ENCODE measurements at regions not wholly inside any gene's neighbourhood (a gene's known extent, or its start where the extent isn't known, plus 50 kb on each side); places are given as distances from the start of the nearest gene placed in this dataset.

- DNase-seq (ENCODE audit: low spot score) = no peak
- no peak for ATAC-seq (ENCODE audit: low read depth)
- TF ChIP-seq, protein P1, sequence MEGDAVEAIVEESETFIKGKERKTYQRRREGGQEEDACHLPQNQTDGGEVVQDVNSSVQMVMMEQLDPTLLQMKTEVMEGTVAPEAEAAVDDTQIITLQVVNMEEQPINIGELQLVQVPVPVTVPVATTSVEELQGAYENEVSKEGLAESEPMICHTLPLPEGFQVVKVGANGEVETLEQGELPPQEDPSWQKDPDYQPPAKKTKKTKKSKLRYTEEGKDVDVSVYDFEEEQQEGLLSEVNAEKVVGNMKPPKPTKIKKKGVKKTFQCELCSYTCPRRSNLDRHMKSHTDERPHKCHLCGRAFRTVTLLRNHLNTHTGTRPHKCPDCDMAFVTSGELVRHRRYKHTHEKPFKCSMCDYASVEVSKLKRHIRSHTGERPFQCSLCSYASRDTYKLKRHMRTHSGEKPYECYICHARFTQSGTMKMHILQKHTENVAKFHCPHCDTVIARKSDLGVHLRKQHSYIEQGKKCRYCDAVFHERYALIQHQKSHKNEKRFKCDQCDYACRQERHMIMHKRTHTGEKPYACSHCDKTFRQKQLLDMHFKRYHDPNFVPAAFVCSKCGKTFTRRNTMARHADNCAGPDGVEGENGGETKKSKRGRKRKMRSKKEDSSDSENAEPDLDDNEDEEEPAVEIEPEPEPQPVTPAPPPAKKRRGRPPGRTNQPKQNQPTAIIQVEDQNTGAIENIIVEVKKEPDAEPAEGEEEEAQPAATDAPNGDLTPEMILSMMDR (IDR thresholded peaks at IDR 0.05; ENCODE audit: poor library complexity, severe bottlenecking) = no peak
- peaks cover 7% of the 10 kb centered on the region for H3K27me3 ChIP-seq (ENCODE audit: insufficient read depth, poor library complexity, severe bottlenecking)
- no peak overlapping the region for H3K27ac ChIP-seq (ENCODE audit: poor library complexity, severe bottlenecking)
- H3K4me1 ChIP-seq (ENCODE audit: insufficient read depth, poor library complexity, severe bottlenecking) = no peaks in the 10 kb centered on the region
- no peak overlapping the region for H3K4me3 ChIP-seq (ENCODE audit: severe bottlenecking)
- H3K9me3 ChIP-seq (ENCODE audit: severe bottlenecking) = no peaks in the 10 kb centered on the region
- no peaks in the 10 kb centered on the region for H3K36me3 ChIP-seq (ENCODE audit: low read depth)
These were observed 192.9 kb upstream of the SLC27A6 start for GRCh38 chr5:128772356-128772755.

GRCh38 chr5:128773378-128773777 is 191.9 kb upstream of the SLC27A6 start:
- no peaks in the 10 kb centered on the region for H3K9me3 ChIP-seq (ENCODE audit: severe bottlenecking)
- DNase-seq (ENCODE audit: low spot score) (no peak), ATAC-seq (ENCODE audit: low read depth) (no peak)
- H3K27me3 ChIP-seq (ENCODE audit: insufficient read depth, poor library complexity, severe bottlenecking) = peaks cover 7% of the 10 kb centered on the region
- H3K27ac ChIP-seq (ENCODE audit: poor library complexity, severe bottlenecking) = no peak overlapping the region
- no peaks in the 10 kb centered on the region for H3K4me1 ChIP-seq (ENCODE audit: insufficient read depth, poor library complexity, severe bottlenecking)
- no peak overlapping the region for H3K4me3 ChIP-seq (ENCODE audit: severe bottlenecking)
- H3K36me3 ChIP-seq (ENCODE audit: low read depth) = no peaks in the 10 kb centered on the region
- TF ChIP-seq, protein P1 (IDR thresholded peaks at IDR 0.05; ENCODE audit: poor library complexity, severe bottlenecking) = no peak

- ATAC-seq (ENCODE audit: low read depth) = peak; percentile 24; the same call in 1 of the 3 replicates
- no peaks in the 10 kb centered on the region for H3K9me3 ChIP-seq (ENCODE audit: severe bottlenecking)
- no peak overlapping the region for H3K4me3 ChIP-seq (ENCODE audit: severe bottlenecking)
- peaks cover 7% of the 10 kb centered on the region for H3K27me3 ChIP-seq (ENCODE audit: insufficient read depth, poor library complexity, severe bottlenecking)
- H3K4me1 ChIP-seq (ENCODE audit: insufficient read depth, poor library complexity, severe bottlenecking) = no peaks in the 10 kb centered on the region
- no peaks in the 10 kb centered on the region for H3K36me3 ChIP-seq (ENCODE audit: low read depth)
- TF ChIP-seq, protein P1 (IDR thresholded peaks at IDR 0.05; ENCODE audit: poor library complexity, severe bottlenecking) = no peak
- no peak overlapping the region for H3K27ac ChIP-seq (ENCODE audit: poor library complexity, severe bottlenecking)
- DNase-seq (ENCODE audit: low spot score) = no peak
These were observed 190.7 kb upstream of the SLC27A6 start for GRCh38 chr5:128774605-128775004.

DNA sequence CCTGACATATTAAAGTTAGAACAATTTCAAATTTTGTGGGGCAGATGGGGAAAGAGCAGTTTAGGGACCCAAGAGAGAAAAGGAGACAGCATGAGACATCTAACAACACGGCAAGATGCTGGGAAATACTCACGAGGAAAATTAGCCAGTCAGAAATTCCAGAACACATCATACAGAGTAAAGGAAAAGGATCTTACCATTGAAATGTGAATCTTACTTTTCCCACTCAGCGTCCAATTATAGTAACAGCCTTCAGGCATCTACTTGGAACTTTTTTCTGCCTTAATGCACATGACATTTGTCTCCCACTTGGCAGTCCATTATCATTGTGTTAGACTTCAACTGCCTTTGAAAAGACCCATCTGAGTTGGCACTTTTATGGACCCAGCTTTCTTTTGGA is 189.7 kb upstream of the SLC27A6 start:
- no peak for ATAC-seq (ENCODE audit: low read depth)

DNA sequence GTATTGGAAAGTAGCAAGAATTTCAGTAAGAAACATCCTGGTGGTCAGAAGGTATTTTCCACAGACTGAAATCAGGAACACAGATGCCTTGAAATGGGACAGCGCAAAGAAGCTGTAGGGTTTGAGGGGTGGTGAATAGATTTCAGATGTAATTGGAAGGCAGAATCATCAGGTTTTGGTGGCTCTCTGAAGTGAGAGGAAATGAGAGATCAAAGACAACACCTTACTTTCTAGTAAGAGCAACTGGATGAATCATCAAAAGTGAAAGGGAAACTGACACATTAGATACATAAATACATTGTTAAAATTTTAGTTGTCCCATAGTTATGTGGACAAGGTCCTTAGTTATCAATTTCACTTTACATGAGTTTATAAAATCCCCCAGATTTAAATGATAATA is 188.2 kb upstream of the SLC27A6 start:
- Histone ChIP-seq H3K4me1 (ENCODE audit: insufficient read depth, poor library complexity, severe bottlenecking) (no peaks in the 10 kb centered on the region), H3K27ac (ENCODE audit: poor library complexity, severe bottlenecking) (no peak overlapping the region), H3K4me3 (ENCODE audit: severe bottlenecking) (no peak overlapping the region), H3K9me3 (ENCODE audit: severe bottlenecking) (no peaks in the 10 kb centered on the region), H3K27me3 (ENCODE audit: insufficient read depth, poor library complexity, severe bottlenecking) (peaks cover 7% of the 10 kb centered on the region), H3K36me3 (ENCODE audit: low read depth) (no peaks in the 10 kb centered on the region)
- ATAC-seq (ENCODE audit: low read depth) (no peak), DNase-seq (ENCODE audit: low spot score) (no peak)
- TF ChIP-seq, protein P1 (IDR thresholded peaks at IDR 0.05; ENCODE audit: poor library complexity, severe bottlenecking) = no peak

More for the DNA sequence above, 189.7 kb upstream of the SLC27A6 start:
- H3K9me3 ChIP-seq (ENCODE audit: severe bottlenecking) = no peaks in the 10 kb centered on the region
- no peak for DNase-seq (ENCODE audit: low spot score)
- H3K27ac ChIP-seq (ENCODE audit: poor library complexity, severe bottlenecking) = no peak overlapping the region
- no peaks in the 10 kb centered on the region for H3K4me1 ChIP-seq (ENCODE audit: insufficient read depth, poor library complexity, severe bottlenecking)
- peaks cover 7% of the 10 kb centered on the region for H3K27me3 ChIP-seq (ENCODE audit: insufficient read depth, poor library complexity, severe bottlenecking)
- no peak overlapping the region for H3K4me3 ChIP-seq (ENCODE audit: severe bottlenecking)
- TF ChIP-seq, protein P1 (IDR thresholded peaks at IDR 0.05; ENCODE audit: poor library complexity, severe bottlenecking) = no peak
- H3K36me3 ChIP-seq (ENCODE audit: low read depth) = no peaks in the 10 kb centered on the region
